B cell (primary cell): ENCODE measurements at regions not wholly inside any gene's neighbourhood (a gene's known extent, or its start where the extent isn't known, plus 50 kb on each side); places are given as distances from the start of the nearest gene placed in this dataset.

Experiments used
- ATAC-seq: fragments of 200-7000 bp; cut with Tn5 transposase; one replicate; pipeline ENCODE4 v1.10.0; 2021; ENCODE audit warnings: low read depth, mild to moderate bottlenecking, moderate number of reproducible peaks, moderate library complexity
- CTCF ChIA-PET: fragments of 350-600 bp; sonication (Branson Sonifier 250); formaldehyde crosslinking; loops from one replicate; lab custom pipeline; 2021; ENCODE audit warnings: antibody characterized with exemption, inconsistent platforms; lab: Charles Lee
- POLR2A ChIA-PET: fragments of 350-600 bp; sonication (Branson Sonifier 250); formaldehyde crosslinking; loops from one replicate; lab custom pipeline; 2021; ENCODE audit warnings: antibody characterized with exemption; lab: Charles Lee
- DNase-seq: peaks from one replicate; pipeline ENCODE4 v3.0.0; 2013
- H2AFZ ChIP-seq: 2 replicates; pipeline ENCODE4 v1.6.1; 2012; ENCODE audit warnings: mild to moderate bottlenecking, low read depth, low read length; ENCODE audit not compliant: insufficient read depth, poor library complexity, severe bottlenecking
- H3K27ac ChIP-seq, 2 donors: 1 replicate in 1 of 2; 2 replicates in 1 of 2; pipeline ENCODE4 v1.5.1; 2012 to 2013; ENCODE audit warnings: low read length in 2 of 2, mild to moderate bottlenecking in 2 of 2, moderate library complexity in 1 of 2
- H3K27me3 ChIP-seq, 4 experiments: fragments of 200-600 bp in 1 of 4; sonication (generic) in 1 of 4; replicated peaks in 1 of 4; 1 replicate in 2 of 4; 2 replicates in 2 of 4; pipeline versions ENCODE4 v1.6.1 to v1.7.0; 2013 to 2016; ENCODE audit warnings: low read length in 3 of 4, mild to moderate bottlenecking in 2 of 4, mixed read lengths in 1 of 4, moderate library complexity in 1 of 4; ENCODE audit not compliant: insufficient read depth in 4 of 4, control insufficient read depth in 3 of 4; ENCODE audit errors: control extremely low read depth in 1 of 4
- H3K36me3 ChIP-seq, 2 experiments: replicated peaks in 1 of 2; 1 replicate in 1 of 2; 2 replicates in 1 of 2; pipeline versions ENCODE4 v1.6.1 to v1.7.1; 2013; ENCODE audit warnings: low read length in 1 of 2; ENCODE audit not compliant: insufficient read depth in 2 of 2, control insufficient read depth in 1 of 2; ENCODE audit errors: control extremely low read depth in 1 of 2, extremely low read depth in 1 of 2
- H3K4me1 ChIP-seq, 2 donors: fragments of 200-600 bp in 1 of 2; sonication (generic) in 1 of 2; 1 replicate in 1 of 2; 2 replicates in 1 of 2; pipeline versions ENCODE4 v1.5.1 to v1.6.1; 2013 to 2017; ENCODE audit warnings: low read length in 2 of 2; ENCODE audit not compliant: control insufficient read depth in 2 of 2, insufficient read depth in 2 of 2
- H3K4me2 ChIP-seq: replicated peaks from 2 replicates; pipeline ENCODE3; 2012; ENCODE audit warnings: mild to moderate bottlenecking, low read depth, low read length; ENCODE audit not compliant: poor library complexity, severe bottlenecking
- H3K4me3 ChIP-seq, 5 experiments: fragments of 200-600 bp in 1 of 5; sonication (generic) in 1 of 5; 1 replicate in 3 of 5; 2 replicates in 2 of 5; pipeline versions ENCODE4 v1.5.1 to v1.7.0; 2011 to 2016; ENCODE audit warnings: low read length in 4 of 5, mild to moderate bottlenecking in 4 of 5, low read depth in 2 of 5, control low read depth in 1 of 5, moderate library complexity in 1 of 5; ENCODE audit not compliant: insufficient read depth in 1 of 5; ENCODE audit errors: control extremely low read depth in 1 of 5, extremely low read depth in 1 of 5
- H3K79me2 ChIP-seq: fragments of 200-600 bp; sonication (generic); one replicate; pipeline ENCODE4 v1.6.0; 2016; ENCODE audit warnings: low read length; ENCODE audit not compliant: control insufficient read depth, insufficient read depth
- H3K9ac ChIP-seq: fragments of 200-600 bp; sonication (generic); 2 replicates; pipeline ENCODE4 v1.6.1; 2017; ENCODE audit warnings: mild to moderate bottlenecking, low read length, moderate library complexity
- H3K9me3 ChIP-seq, 3 donors: one replicate each; pipeline versions ENCODE4 v1.6.1 to v1.7.1; 2013; ENCODE audit warnings: low read length in 2 of 3; ENCODE audit not compliant: control insufficient read depth in 2 of 3, insufficient read depth in 1 of 3; ENCODE audit errors: control extremely low read depth in 1 of 3
- H4K20me1 ChIP-seq: 2 replicates; pipeline ENCODE4 v1.6.0; 2012; ENCODE audit warnings: mild to moderate bottlenecking, low read length; ENCODE audit not compliant: insufficient read depth, control insufficient read depth, poor library complexity, severe bottlenecking
- H3K27ac Mint-ChIP-seq: one replicate; pipeline ENCODE4 v1.8.0; 2021; ENCODE audit warnings: mixed read lengths
- H3K27me3 Mint-ChIP-seq: one replicate; pipeline ENCODE4 v1.8.0; 2021; ENCODE audit warnings: mixed read lengths
- H3K4me1 Mint-ChIP-seq: one replicate; pipeline ENCODE4 v1.8.0; 2021; ENCODE audit warnings: mixed read lengths
- H3K4me3 Mint-ChIP-seq: one replicate; pipeline ENCODE4 v1.8.0; 2021; ENCODE audit warnings: mixed read lengths
- H3K9me3 Mint-ChIP-seq: one replicate; pipeline ENCODE4 v1.8.0; 2022; ENCODE audit warnings: mixed read lengths; ENCODE audit not compliant: insufficient read depth
- EZH2 ChIP-seq: IDR thresholded peaks from 2 replicates; pipeline ENCODE4 v1.6.1; 2012; ENCODE audit warnings: borderline replicate concordance, low read depth, mild to moderate bottlenecking, moderate library complexity, low read length; ENCODE audit not compliant: insufficient read depth, poor library complexity, severe bottlenecking
- WGBS: methylation state at CpG from one replicate; pipeline ENCODE4 v1.1.5; 2013; ENCODE audit warnings: missing lambda C conversion rate; ENCODE audit not compliant: insufficient coverage; 5-methylcytosine and 5-hydroxymethylcytosine counted together
- intact Hi-C: fragments of 100-400 bp; cut with micrococcal nuclease; formaldehyde crosslinking; loops from one replicate; pipeline ENCODE4 v1.10.0; 2022
- TF ChIP-seq, protein P1 (sequence below): fragments of 200-600 bp; IDR thresholded peaks from one replicate; pipeline ENCODE4 v1.8.0; 2022; ENCODE audit warnings: antibody characterized with exemption, mild to moderate bottlenecking

DNA sequence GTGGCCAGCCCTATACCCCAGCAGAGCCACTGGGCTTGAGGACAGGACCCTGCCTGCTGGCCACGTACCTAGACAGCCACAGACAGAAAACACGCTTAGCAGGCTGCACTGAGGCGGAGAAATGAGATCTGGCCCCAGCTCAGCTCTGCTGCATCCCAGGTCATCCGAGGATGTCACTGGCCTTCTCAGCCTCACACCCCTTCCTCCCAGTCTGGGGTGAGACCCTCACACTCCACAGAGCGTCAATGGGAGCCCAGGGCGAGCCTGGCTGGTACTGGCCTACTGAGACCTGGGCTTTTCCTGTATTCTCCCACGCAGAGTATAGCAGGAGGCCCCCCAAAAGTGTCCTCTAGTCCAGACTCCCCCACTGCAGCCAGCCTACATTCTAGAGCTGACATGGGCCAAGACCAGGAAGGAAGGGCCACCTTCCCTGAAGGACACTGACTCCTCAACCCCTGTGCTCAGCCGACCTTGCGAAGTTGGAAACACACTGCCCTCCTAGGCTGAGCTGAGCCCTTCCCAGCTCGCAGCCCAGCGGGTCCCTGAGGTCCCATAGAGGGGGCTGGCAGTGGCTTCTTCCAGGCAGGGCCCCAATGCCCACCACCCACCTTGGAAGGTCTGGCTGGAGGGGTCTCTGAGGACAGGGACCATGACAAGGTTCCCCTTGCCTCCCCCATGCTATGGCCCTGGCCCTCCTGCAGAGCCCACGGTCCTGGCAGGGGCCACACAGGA is 65.9 kb upstream of the LINC01488 start:
- no peaks in the 10 kb centered on the region for H3K36me3 ChIP-seq
- ChIA-PET POLR2A (no interaction called here), CTCF (no interaction called here)
- H3K27ac ChIP-seq, result no peak overlapping the region
- no peaks in the 10 kb centered on the region for H3K79me2 ChIP-seq
- DNase-seq (no peak), ATAC-seq (no peak)
- H3K4me3 ChIP-seq, result no peak overlapping the region
- Mint-ChIP-seq H3K27me3 (peaks cover 14% of the 10 kb centered on the region), H3K4me3 (no peak overlapping the region), H3K4me1 (no peaks in the 10 kb centered on the region), H3K27ac (no peak overlapping the region), H3K9me3 (peaks cover 4% of the 10 kb centered on the region)
- peaks cover 0 to 9% (median 0%) of the 10 kb centered on the region in 3 donors for H3K9me3 ChIP-seq
- H3K27me3 ChIP-seq, result peaks cover 0 to 12% (median 5%) of the 10 kb centered on the region in 4 experiments
- H4K20me1 ChIP-seq, result no peaks in the 10 kb centered on the region
- H3K9ac ChIP-seq, result no peak overlapping the region
- TF ChIP-seq, protein P1, sequence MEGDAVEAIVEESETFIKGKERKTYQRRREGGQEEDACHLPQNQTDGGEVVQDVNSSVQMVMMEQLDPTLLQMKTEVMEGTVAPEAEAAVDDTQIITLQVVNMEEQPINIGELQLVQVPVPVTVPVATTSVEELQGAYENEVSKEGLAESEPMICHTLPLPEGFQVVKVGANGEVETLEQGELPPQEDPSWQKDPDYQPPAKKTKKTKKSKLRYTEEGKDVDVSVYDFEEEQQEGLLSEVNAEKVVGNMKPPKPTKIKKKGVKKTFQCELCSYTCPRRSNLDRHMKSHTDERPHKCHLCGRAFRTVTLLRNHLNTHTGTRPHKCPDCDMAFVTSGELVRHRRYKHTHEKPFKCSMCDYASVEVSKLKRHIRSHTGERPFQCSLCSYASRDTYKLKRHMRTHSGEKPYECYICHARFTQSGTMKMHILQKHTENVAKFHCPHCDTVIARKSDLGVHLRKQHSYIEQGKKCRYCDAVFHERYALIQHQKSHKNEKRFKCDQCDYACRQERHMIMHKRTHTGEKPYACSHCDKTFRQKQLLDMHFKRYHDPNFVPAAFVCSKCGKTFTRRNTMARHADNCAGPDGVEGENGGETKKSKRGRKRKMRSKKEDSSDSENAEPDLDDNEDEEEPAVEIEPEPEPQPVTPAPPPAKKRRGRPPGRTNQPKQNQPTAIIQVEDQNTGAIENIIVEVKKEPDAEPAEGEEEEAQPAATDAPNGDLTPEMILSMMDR, result no peak
- TF ChIP-seq EZH2, result no peak
- WGBS, result 64% methylated on average over 12 of the region's 12 CpGs
- no peaks in the 10 kb centered on the region for H3K4me1 ChIP-seq
- no peak overlapping the region for H3K4me2 ChIP-seq
- intact Hi-C loops, result no loop called here
- H2AFZ ChIP-seq, result no peak overlapping the region

DNA sequence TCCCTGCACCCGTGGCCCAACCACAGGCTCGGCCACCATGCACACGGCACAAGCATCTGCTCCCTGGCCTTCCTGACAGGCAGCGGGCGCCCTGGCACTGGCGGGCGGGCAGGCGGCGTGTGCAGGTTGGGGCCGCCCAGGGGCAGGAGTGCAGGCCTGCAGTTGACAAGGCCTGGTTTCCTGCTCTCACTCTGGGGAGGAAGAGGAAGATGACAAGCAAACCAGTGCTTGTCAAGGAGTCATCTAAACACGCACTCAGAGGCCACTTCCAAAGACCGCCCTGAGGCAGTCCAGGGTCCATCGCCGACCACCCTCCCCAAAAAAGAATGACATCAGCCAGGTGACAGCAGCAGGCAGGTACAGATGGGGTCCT is 65.3 kb upstream of the LINC01488 start:
- ChIA-PET CTCF (no interaction called here), POLR2A (no interaction called here)
- H3K27ac ChIP-seq, result no peak overlapping the region
- H3K9me3 Mint-ChIP-seq, result peaks cover 4% of the 10 kb centered on the region
- H3K4me3 ChIP-seq, result no peak overlapping the region
- no peak overlapping the region for H3K4me3 Mint-ChIP-seq
- WGBS, result 16% methylated on average over 9 of the region's 14 CpGs
- peaks cover 0 to 12% (median 5%) of the 10 kb centered on the region in 4 experiments for H3K27me3 ChIP-seq
- peaks cover 14% of the 10 kb centered on the region for H3K27me3 Mint-ChIP-seq
- intact Hi-C loops, result no loop called here
- H3K79me2 ChIP-seq, result no peaks in the 10 kb centered on the region
- H3K4me1 ChIP-seq, result no peaks in the 10 kb centered on the region
- H3K4me1 Mint-ChIP-seq, result no peaks in the 10 kb centered on the region
- no peak overlapping the region for H2AFZ ChIP-seq
- no peak overlapping the region for H3K27ac Mint-ChIP-seq
- H4K20me1 ChIP-seq, result no peaks in the 10 kb centered on the region
- H3K9ac ChIP-seq, result no peak overlapping the region
- DNase-seq (no peak), ATAC-seq (no peak)
- TF ChIP-seq EZH2, result no peak
- TF ChIP-seq, protein P1, result no peak
- no peaks in the 10 kb centered on the region for H3K36me3 ChIP-seq
- peaks cover 0 to 9% (median 0%) of the 10 kb centered on the region in 3 donors for H3K9me3 ChIP-seq
- no peak overlapping the region for H3K4me2 ChIP-seq
